T1000 (cell line): ENCODE measurements at regions not wholly inside any gene's neighbourhood (a gene's known extent, or its start where the extent isn't known, plus 50 kb on each side); places are given as distances from the start of the nearest gene placed in this dataset.
A peak's percentile ranks its signal among the peaks of the same experiment; 100 is the strongest.
"Not testable (repeated sequence)": the region's sequence is repeated elsewhere in the genome, so short reads cannot be mapped to it uniquely, and the experiment has no call there.

Source experiments
- DNase-seq: peaks from one replicate; lab custom pipeline; 2025; ENCODE audit warnings: mixed read lengths; lab: John Stamatoyannopoulos, UW

DNA sequence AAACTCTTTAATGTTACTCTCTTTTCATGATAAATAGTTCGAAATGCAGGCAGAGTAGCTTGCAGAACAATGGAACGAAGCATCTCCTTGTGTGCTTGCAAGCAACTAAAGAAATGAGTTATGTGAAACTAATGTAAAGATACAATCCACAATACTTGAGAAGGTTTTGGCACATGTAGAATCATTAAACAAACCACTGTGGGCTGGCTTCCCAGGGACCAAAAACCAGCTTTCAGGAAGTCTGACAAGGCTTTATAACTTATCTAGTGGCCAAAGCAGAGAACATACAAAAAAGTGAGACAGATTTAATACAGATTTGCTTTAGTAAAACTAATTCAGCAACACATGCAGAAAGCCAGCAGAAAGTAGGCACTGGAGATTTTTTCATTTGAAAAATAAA is 1673.8 kb upstream of the AGA start:
- DNase-seq, result no peak

DNA sequence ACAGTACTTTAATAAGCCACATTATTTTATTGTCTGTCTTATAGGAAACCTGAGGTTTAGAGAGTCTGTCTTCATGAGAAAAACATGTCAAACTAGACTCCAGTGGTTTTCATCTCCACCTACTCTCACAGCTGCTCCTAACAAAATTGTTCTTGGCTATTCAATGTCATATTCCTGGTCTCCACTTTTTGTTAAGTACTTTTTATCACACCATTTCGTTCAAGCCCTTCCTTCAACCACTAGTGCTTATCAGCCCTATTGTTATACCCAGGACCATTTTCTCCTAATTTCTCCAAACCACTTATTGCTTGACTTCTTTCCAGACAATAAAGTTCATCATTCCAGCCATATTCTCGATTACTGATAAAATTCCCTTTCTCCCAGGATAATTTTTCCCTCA is 1674.3 kb upstream of the AGA start:
- no peak for DNase-seq

- DNase-seq, result no peak
Measured at GRCh38 chr4:179123084-179123483, 1680.8 kb upstream of the AGA start.

DNA sequence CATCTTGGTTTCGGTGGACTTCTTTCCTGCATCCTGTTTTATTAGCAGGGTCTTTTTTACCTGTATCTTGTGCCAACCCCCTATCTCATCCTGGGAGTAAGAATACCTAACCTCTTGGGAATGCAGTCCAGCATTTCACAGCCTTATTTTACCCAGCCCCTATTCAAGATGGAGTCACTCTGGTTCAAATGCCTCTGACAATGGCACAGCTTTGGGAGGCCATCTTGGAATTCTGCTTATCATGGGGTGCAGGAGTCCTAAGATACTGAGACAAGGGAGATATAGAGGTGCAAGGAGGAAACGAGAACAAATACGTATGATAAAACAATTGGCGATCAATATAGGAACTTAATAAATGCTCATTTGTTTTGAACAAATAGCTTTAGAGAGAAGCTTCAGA is 1682.2 kb upstream of the AGA start:
- no peak for DNase-seq

- no peak for DNase-seq
Measured at GRCh38 chr4:179124957-179125356, 1682.7 kb upstream of the AGA start.

DNA sequence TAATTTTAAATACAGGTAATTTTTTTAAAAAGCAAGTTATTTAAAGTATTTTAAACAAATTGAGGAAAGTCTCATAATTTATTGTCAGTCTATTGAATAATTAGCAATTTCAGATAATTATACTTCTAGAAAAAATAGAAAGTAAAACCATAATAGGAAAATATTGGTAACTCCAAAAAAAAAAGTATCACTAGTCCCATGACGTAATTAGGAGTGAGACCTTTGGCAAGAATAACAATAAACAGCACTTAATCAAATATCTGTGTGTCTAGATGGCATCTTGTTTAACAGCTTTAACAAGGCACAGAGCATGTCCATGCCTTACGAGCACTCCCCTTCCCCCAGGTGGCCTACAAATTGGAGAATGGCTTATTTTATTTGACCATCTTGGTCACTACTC is 1683.6 kb upstream of the AGA start:
- no peak for DNase-seq

DNA sequence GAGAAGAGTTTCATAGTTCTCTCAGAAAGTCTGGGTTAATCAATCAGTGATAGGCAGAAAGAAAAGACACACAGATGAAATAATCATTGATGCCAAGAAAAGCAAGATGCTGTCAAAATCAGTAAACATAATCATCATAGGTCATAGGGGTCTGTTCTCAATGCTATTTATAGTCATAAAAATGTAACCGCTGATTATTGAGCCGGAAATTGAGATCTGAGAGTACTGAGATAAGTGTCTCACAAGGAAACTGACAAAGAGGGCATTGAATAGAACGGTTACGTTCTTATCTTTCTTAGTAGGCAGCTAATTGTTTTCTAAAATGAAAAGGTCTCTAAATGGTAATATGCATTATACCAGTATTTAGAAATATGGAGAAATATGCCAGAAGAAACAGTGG is 1686.1 kb upstream of the AGA start:
- DNase-seq, result no peak

- no peak for DNase-seq
Measured at GRCh38 chr4:179130122-179130714, 1688.0 kb upstream of the AGA start.

DNA sequence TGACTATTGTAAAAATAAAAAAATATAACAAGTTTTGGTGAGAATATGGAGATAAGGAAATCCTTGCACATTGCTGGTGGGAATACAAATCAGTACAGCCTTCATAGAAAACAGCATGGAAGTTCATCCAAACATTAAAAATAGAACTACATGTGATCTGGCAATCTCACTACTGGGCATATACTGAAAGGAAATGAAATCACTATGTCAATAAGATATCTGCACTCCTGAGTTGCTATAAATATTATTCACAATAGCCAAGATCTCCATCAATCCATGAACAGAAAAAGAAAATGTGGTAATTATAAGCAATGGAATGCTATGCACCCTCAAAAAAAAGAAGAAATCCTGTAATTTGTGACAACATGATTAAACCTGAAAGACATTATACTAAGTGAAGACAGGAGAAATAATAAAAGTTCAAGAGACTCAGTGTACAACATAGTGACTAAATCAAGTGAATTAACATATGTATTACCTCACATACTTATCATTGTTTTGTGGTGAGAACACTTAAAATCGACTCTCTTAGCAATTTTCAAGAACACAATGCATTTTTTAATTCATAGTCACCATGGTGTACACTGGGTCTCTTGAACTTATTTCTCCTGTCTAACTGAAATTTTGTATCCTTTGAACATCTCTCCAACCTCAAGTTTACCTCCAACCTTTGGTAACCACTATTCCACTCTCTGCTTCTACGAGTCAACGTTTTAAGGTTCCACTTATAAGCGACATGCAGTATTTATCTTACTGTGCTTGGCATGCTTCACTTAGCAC is 1703.7 kb upstream of the AGA start:
- no peak for DNase-seq

- DNase-seq, result no peak
Measured at GRCh38 chr4:179151770-179152169, 1709.5 kb upstream of the AGA start.

DNA sequence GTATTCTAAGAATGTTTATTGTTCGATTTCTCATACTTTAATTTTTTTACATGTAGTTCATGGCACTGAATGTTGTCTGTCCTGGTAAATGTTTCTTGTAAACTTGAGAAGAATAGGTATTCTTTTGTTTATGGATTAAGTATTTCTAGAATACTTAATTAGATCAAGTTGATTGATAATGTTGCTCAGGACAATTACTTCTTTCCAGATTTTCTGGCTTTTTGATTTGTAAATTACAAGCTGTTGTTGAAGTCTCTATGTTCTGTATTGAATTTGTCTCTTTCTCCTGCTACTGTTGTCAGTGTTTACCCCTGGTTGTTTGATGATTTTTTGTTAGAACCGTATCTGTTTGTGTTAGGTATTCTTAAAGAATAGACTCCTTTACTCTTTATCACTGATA is 1720.9 kb upstream of the AGA start:
- no peak for DNase-seq

- no peak for DNase-seq
Measured at GRCh38 chr4:179164267-179164999, 1722.2 kb upstream of the AGA start.

GRCh38 chr4:179165000-179165738 is 1722.9 kb upstream of the AGA start:
- no peak for DNase-seq

GRCh38 chr4:179165862-179166261 is 1723.6 kb upstream of the AGA start:
- no peak for DNase-seq

- DNase-seq, result not testable (repeated sequence)
Measured at GRCh38 chr4:179170308-179170707, 1728.1 kb upstream of the AGA start.

DNA sequence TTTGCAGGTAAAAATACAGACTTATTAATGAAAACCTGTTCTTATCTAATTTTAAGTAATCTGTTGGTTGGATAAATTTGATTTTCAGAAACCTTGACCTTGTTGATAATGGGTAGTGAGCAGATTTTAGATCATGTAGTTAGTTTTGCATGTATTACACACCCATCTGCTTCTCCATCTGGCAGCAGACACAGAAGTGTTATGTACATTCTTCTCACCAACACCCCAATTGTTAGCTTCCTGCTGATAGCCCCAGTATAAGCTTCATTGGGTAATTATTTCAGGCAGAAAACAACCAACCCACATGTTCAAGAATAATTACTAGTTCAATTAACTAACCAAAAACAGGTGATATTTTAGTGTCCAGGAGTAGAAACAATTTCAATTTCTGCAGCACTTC is 1740.5 kb upstream of the AGA start:
- no peak for DNase-seq

GRCh38 chr4:179195887-179196286 is 1753.7 kb upstream of the AGA start:
- DNase-seq, result no peak

- no peak for DNase-seq
Measured at GRCh38 chr4:179196511-179196910, 1754.3 kb upstream of the AGA start.

- DNase-seq, result no peak
Measured at GRCh38 chr4:179200681-179201080, 1758.4 kb upstream of the AGA start.

DNA sequence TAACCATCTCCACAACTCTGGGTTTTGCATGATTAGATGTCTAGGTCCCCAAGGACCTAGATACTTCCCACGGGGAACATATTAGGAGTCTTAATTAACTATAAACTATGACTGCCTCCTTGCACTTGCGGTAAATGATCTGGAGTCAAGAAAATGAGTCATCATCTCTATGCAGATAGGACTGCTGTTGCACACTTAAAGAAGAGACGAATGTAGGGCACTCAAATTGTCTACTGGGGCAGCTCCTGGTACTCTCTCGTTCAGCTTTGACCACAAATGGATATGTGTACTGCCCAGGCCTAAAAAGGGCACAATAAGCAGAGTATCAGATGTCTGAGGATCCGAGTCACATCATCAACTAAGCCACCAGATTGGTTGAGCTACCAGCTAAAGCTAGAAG is 1783.4 kb upstream of the AGA start:
- peak; percentile 49 for DNase-seq

- DNase-seq, result no peak
Measured at GRCh38 chr4:179248821-179249220, 1806.6 kb upstream of the AGA start.

GRCh38 chr4:179268791-179269190 is 1826.6 kb upstream of the AGA start:
- DNase-seq, result no peak

DNA sequence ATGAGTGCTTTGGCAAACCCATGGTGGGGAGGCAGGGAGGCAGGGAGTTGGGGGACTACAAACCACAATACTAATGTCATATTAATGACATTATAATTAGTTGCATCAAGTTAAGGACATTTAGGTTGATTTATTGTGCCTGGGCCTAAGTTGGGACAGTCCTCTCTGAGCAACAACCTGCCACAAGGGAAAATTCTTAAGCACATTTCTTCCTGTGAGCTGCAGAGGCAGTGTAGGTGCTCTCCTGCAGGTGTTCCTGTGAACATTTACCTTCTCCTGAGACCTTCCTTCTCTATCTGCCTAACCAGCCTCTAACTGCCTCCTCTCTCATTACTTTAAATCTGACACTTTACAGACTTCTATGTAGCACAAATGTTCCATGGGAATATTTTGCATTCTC is 1830.0 kb upstream of the AGA start:
- DNase-seq, result no peak
